ENCODE measurements at regions not wholly inside any gene's neighbourhood (a gene's known extent, or its start where the extent isn't known, plus 50 kb on each side); places are given as distances from the start of the nearest gene placed in this dataset.

DNA sequence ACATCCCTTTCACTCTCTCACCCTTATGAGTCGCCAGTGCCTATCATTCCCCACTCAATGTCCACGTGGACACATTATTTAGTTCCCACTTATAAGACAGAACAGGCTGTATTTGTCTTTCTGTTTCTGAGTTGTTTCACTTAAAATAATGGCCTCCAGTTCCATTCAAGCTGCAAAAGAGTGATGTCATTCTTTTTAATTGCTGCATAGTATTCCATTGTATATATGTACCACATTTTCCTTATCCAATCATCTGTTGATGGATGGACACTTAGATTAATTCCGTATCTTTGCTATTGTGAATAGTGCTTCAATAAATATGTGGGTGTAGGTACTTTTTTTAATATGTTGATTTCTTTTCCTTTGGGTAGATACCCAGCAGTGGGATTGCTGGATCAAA, 79.1 kb downstream of the ZNF365 start:
- DNase-seq, result no peak
- ChIA-PET POLR2A (no interaction called here), CTCF (no interaction called here)
- Histone ChIP-seq H3K4me3 (ENCODE audit: control insufficient read depth in 1 of 7, extremely low read depth in 1 of 7, insufficient read depth in 4 of 7, low read depth in 2 of 7, low read length in 6 of 7) (no peak overlapping the region), H3K36me3 (ENCODE audit: control insufficient read depth in 4 of 4, insufficient read depth in 4 of 4, low read length in 3 of 4) (no peaks in the 10 kb centered on the region), H3K27ac (ENCODE audit: insufficient read depth in 1 of 2, low read depth in 1 of 2, low read length in 2 of 2, poor library complexity in 1 of 2, severe bottlenecking in 2 of 2) (no peak overlapping the region), H3K27me3 (replicated peaks in 2 of 5; ENCODE audit: control insufficient read depth in 4 of 5, insufficient read depth in 5 of 5, low read length in 4 of 5) (peaks cover 0 to 3% (median 0%) of the 10 kb centered on the region in 5 experiments), H3K9me3 (ENCODE audit: control extremely low read depth in 1 of 5, control insufficient read depth in 4 of 5, insufficient read depth in 2 of 5, low read depth in 1 of 5, low read length in 4 of 5) (peaks cover 0 to 2% (median 0%) of the 10 kb centered on the region in 5 experiments), H3K4me1 (ENCODE audit: control extremely low read depth in 1 of 4, control insufficient read depth in 4 of 4, insufficient read depth in 4 of 4, low read length in 3 of 4) (no peaks in the 10 kb centered on the region)
- 100% methylated on average over 2 of the region's 3 CpGs for WGBS (ENCODE audit: insufficient coverage)

DNA sequence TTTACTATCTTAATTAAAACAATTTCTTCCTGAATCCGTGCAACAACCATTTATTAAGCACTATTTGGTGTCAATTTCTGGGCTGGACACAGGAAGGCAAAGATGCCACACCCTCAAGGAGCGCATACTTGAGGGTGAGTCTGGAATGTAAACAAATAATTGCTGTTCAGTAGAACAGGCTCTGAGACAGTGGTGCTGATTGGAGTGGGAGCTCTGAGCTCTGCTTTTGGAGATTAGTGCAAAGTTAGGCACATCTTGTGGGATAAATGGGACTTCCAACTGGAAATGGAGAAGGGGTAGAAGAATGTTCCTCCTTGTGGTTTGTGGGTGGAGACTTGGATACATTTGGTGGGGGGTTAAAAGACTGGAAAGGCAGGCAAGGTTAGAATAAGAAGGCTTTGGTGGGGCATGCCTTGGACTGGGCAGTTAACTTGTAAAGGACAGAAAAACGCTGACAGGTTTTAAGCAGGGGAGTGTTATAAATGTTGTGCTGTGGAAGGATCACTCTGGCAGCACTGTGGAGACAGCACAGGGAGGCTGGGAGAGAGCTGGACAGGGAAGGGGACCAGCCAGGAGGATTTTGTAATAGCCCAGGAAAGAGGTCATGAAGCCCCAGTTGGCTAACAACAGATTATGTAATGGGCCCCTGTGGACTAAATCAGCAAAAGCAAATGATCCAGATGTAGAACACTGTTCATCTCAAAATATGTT, 80.7 kb downstream of the ZNF365 start:
- 100% methylated on average over 2 of the region's 3 CpGs for WGBS (ENCODE audit: insufficient coverage)
- H3K4me1 ChIP-seq (ENCODE audit: control extremely low read depth in 1 of 4, control insufficient read depth in 4 of 4, insufficient read depth in 4 of 4, low read length in 3 of 4), result no peaks in the 10 kb centered on the region
- peaks cover 0 to 2% (median 0%) of the 10 kb centered on the region in 5 experiments for H3K9me3 ChIP-seq (ENCODE audit: control extremely low read depth in 1 of 5, control insufficient read depth in 4 of 5, insufficient read depth in 2 of 5, low read depth in 1 of 5, low read length in 4 of 5)
- ChIA-PET POLR2A (no interaction called here), CTCF (no interaction called here)
- no peak overlapping the region for H3K27ac ChIP-seq (ENCODE audit: insufficient read depth in 1 of 2, low read depth in 1 of 2, low read length in 2 of 2, poor library complexity in 1 of 2, severe bottlenecking in 2 of 2)
- H3K27me3 ChIP-seq (replicated peaks in 2 of 5; ENCODE audit: control insufficient read depth in 4 of 5, insufficient read depth in 5 of 5, low read length in 4 of 5), result peaks cover 0 to 3% (median 0%) of the 10 kb centered on the region in 5 experiments
- no peaks in the 10 kb centered on the region for H3K36me3 ChIP-seq (ENCODE audit: control insufficient read depth in 4 of 4, insufficient read depth in 4 of 4, low read length in 3 of 4)
- no peak overlapping the region for H3K4me3 ChIP-seq (ENCODE audit: control insufficient read depth in 1 of 7, extremely low read depth in 1 of 7, insufficient read depth in 4 of 7, low read depth in 2 of 7, low read length in 6 of 7)
- no peak for DNase-seq

DNA sequence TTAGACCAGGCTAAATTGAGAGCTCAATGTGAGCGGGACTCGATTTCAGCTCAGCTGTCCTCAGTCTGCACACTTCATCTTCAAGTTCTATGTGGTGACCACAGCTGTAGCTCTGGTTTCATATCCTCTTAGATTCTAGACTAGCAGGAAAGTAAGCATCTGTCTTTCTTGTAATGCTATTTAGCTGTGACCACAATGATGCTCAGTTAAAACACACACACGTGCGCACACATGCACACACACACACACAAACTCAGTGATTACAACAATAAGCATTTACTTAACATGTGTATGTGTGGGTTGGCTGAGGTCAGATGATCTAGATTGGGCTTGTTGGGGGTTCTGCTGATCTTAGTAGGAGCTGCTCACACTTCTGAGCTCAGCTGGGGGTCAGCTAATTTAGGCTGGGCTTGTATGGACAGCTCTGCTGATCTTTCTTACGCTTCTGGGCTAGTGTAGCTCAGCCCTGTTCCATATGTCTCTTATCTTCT, 82.5 kb downstream of the ZNF365 start:
- DNase-seq, result peak in 1 of 3 donors; percentile 29

DNA sequence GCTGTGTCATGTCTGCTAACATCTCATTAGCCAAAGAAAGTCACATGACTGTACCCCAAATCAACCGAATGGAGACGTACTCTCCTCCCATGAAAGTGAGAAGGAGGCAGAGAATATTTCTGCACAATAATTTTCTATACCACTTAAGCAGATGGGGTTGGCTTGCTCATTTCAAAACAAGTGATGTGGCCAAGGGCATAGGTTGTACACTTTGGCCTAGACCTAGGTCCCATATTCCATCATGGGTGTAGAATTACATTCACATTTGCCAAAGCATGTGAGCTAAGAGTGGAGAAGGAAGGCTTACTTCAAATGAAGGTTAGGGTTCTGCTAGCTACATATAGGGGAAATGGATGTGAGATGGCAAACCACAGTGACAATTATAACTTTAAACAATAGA, 83.0 kb downstream of the ZNF365 start:
- Histone ChIP-seq H3K27me3 (replicated peaks in 2 of 5; ENCODE audit: control insufficient read depth in 4 of 5, insufficient read depth in 5 of 5, low read length in 4 of 5) (no peaks in the 10 kb centered on the region), H3K9me3 (ENCODE audit: control extremely low read depth in 1 of 5, control insufficient read depth in 4 of 5, insufficient read depth in 2 of 5, low read depth in 1 of 5, low read length in 4 of 5) (peaks cover 0 to 2% (median 0%) of the 10 kb centered on the region in 5 experiments), H3K27ac (ENCODE audit: insufficient read depth in 1 of 2, low read depth in 1 of 2, low read length in 2 of 2, poor library complexity in 1 of 2, severe bottlenecking in 2 of 2) (no peak overlapping the region), H3K4me1 (ENCODE audit: control extremely low read depth in 1 of 4, control insufficient read depth in 4 of 4, insufficient read depth in 4 of 4, low read length in 3 of 4) (no peaks in the 10 kb centered on the region), H3K4me3 (ENCODE audit: control insufficient read depth in 1 of 7, extremely low read depth in 1 of 7, insufficient read depth in 4 of 7, low read depth in 2 of 7, low read length in 6 of 7) (no peak overlapping the region), H3K36me3 (ENCODE audit: control insufficient read depth in 4 of 4, insufficient read depth in 4 of 4, low read length in 3 of 4) (no peaks in the 10 kb centered on the region)
- no peak for DNase-seq
- ChIA-PET POLR2A (no interaction called here), CTCF (no interaction called here)
- no CpG with 5 or more reads among the region's 2 CpGs for WGBS (ENCODE audit: insufficient coverage)

More for the DNA sequence above, 82.5 kb downstream of the ZNF365 start:
- H3K9me3 ChIP-seq (ENCODE audit: control extremely low read depth in 1 of 5, control insufficient read depth in 4 of 5, insufficient read depth in 2 of 5, low read depth in 1 of 5, low read length in 4 of 5), result peaks cover 0 to 2% (median 0%) of the 10 kb centered on the region in 5 experiments
- CTCF ChIA-PET, result no interaction called here
- H3K4me3 ChIP-seq (ENCODE audit: control insufficient read depth in 1 of 7, extremely low read depth in 1 of 7, insufficient read depth in 4 of 7, low read depth in 2 of 7, low read length in 6 of 7), result no peak overlapping the region
- H3K36me3 ChIP-seq (ENCODE audit: control insufficient read depth in 4 of 4, insufficient read depth in 4 of 4, low read length in 3 of 4), result no peaks in the 10 kb centered on the region
- no peaks in the 10 kb centered on the region for H3K4me1 ChIP-seq (ENCODE audit: control extremely low read depth in 1 of 4, control insufficient read depth in 4 of 4, insufficient read depth in 4 of 4, low read length in 3 of 4)
- WGBS (ENCODE audit: insufficient coverage), result 100% methylated on average over 3 of the region's 5 CpGs
- H3K27me3 ChIP-seq (replicated peaks in 2 of 5; ENCODE audit: control insufficient read depth in 4 of 5, insufficient read depth in 5 of 5, low read length in 4 of 5), result no peaks in the 10 kb centered on the region
- no peak overlapping the region for H3K27ac ChIP-seq (ENCODE audit: insufficient read depth in 1 of 2, low read depth in 1 of 2, low read length in 2 of 2, poor library complexity in 1 of 2, severe bottlenecking in 2 of 2)
- POLR2A ChIA-PET, result no interaction called here

DNA sequence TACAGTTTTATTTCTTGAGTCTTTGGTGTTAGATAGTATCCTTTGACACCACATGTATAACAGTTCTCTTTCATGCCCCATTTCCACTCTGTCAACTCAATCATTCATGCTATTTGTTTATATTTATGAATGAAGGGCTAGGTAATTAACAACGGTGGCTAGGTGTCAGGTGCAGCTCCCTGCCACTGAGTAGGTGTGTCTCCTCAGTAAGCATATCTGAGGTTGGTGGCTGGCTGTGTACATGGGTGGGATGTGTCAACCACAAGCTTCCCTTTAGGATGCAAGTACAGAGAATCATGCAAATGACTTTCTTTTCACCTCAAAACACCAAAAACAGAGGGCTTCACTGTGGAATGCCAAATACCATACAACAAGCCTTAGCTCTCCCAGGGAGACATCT, 83.4 kb downstream of the ZNF365 start:
- CTCF ChIA-PET, result no interaction called here
- POLR2A ChIA-PET, result no interaction called here
- no peaks in the 10 kb centered on the region for H3K27me3 ChIP-seq (replicated peaks in 2 of 5; ENCODE audit: control insufficient read depth in 4 of 5, insufficient read depth in 5 of 5, low read length in 4 of 5)
- no peak for DNase-seq
- no CpG with 5 or more reads among the region's 1 CpG for WGBS (ENCODE audit: insufficient coverage)
- H3K27ac ChIP-seq (ENCODE audit: insufficient read depth in 1 of 2, low read depth in 1 of 2, low read length in 2 of 2, poor library complexity in 1 of 2, severe bottlenecking in 2 of 2), result no peak overlapping the region
- no peaks in the 10 kb centered on the region for H3K36me3 ChIP-seq (ENCODE audit: control insufficient read depth in 4 of 4, insufficient read depth in 4 of 4, low read length in 3 of 4)
- H3K4me1 ChIP-seq (ENCODE audit: control extremely low read depth in 1 of 4, control insufficient read depth in 4 of 4, insufficient read depth in 4 of 4, low read length in 3 of 4), result no peaks in the 10 kb centered on the region
- H3K4me3 ChIP-seq (ENCODE audit: control insufficient read depth in 1 of 7, extremely low read depth in 1 of 7, insufficient read depth in 4 of 7, low read depth in 2 of 7, low read length in 6 of 7), result no peak overlapping the region
- peaks cover 0 to 2% (median 0%) of the 10 kb centered on the region in 5 experiments for H3K9me3 ChIP-seq (ENCODE audit: control extremely low read depth in 1 of 5, control insufficient read depth in 4 of 5, insufficient read depth in 2 of 5, low read depth in 1 of 5, low read length in 4 of 5)

DNA sequence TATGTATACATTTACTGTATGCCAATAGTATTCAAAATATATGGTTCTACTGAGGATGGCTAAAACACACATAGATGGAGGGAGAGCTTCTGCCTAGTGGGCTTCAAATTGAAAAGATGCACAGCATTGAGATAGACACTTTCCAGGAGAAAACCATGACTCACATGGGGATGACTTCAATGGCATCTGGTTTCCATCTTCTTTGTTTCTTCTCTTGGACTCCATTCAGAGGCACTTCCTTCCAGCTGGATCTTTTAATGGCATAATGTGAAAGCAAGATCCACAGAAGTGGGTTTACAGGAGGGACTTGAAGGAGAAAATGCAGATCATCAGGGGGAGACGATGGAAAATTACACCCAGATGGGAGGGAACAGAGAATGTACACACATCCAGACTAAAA, 84.9 kb downstream of the ZNF365 start:
- H3K4me3 ChIP-seq (ENCODE audit: control insufficient read depth in 1 of 7, extremely low read depth in 1 of 7, insufficient read depth in 4 of 7, low read depth in 2 of 7, low read length in 6 of 7), result no peak overlapping the region
- no peaks in the 10 kb centered on the region for H3K36me3 ChIP-seq (ENCODE audit: control insufficient read depth in 4 of 4, insufficient read depth in 4 of 4, low read length in 3 of 4)
- no peak overlapping the region for H3K27ac ChIP-seq (ENCODE audit: insufficient read depth in 1 of 2, low read depth in 1 of 2, low read length in 2 of 2, poor library complexity in 1 of 2, severe bottlenecking in 2 of 2)
- WGBS (ENCODE audit: insufficient coverage), result no CpG with 5 or more reads among the region's 1 CpG
- ChIA-PET POLR2A (no interaction called here), CTCF (interaction anchor here (1.1 kb wide), 1 partner anchor 22 kb away, joined by 3 read pairs; no protein-coding TSS in a partner anchor)
- H3K9me3 ChIP-seq (ENCODE audit: control extremely low read depth in 1 of 5, control insufficient read depth in 4 of 5, insufficient read depth in 2 of 5, low read depth in 1 of 5, low read length in 4 of 5), result peaks cover 0 to 2% (median 0%) of the 10 kb centered on the region in 5 experiments
- no peaks in the 10 kb centered on the region for H3K4me1 ChIP-seq (ENCODE audit: control extremely low read depth in 1 of 4, control insufficient read depth in 4 of 4, insufficient read depth in 4 of 4, low read length in 3 of 4)
- DNase-seq, result no peak
- H3K27me3 ChIP-seq (replicated peaks in 2 of 5; ENCODE audit: control insufficient read depth in 4 of 5, insufficient read depth in 5 of 5, low read length in 4 of 5), result no peaks in the 10 kb centered on the region

DNA sequence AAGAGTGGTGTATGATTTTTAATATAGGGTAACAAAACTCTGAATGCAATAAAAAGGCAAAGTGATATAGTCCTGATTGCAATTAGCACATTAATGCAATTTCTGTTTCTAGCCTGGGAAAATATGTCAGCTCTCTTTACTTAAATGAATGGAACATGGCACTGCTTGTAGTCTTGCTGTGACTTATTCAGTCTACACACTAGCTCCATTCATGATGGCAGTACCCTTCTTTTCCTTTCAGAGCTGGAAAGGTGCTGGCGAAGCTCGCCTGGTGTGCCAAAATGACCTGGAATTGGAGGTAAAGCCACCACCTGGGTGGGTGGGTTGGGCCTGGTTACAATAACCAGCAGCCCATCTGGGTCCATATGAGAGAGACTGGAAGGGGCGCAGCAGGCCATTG, 85.3 kb downstream of the ZNF365 start:
- H3K36me3 ChIP-seq (ENCODE audit: control insufficient read depth in 4 of 4, insufficient read depth in 4 of 4, low read length in 3 of 4), result no peaks in the 10 kb centered on the region
- no peak overlapping the region for H3K27ac ChIP-seq (ENCODE audit: insufficient read depth in 1 of 2, low read depth in 1 of 2, low read length in 2 of 2, poor library complexity in 1 of 2, severe bottlenecking in 2 of 2)
- POLR2A ChIA-PET, result no interaction called here
- CTCF ChIA-PET, result interaction anchor here (1.1 kb wide), 1 partner anchor 22 kb away, joined by 3 read pairs; no protein-coding TSS in a partner anchor
- H3K27me3 ChIP-seq (replicated peaks in 2 of 5; ENCODE audit: control insufficient read depth in 4 of 5, insufficient read depth in 5 of 5, low read length in 4 of 5), result no peaks in the 10 kb centered on the region
- DNase-seq, result no peak
- H3K4me3 ChIP-seq (ENCODE audit: control insufficient read depth in 1 of 7, extremely low read depth in 1 of 7, insufficient read depth in 4 of 7, low read depth in 2 of 7, low read length in 6 of 7), result no peak overlapping the region
- H3K9me3 ChIP-seq (ENCODE audit: control extremely low read depth in 1 of 5, control insufficient read depth in 4 of 5, insufficient read depth in 2 of 5, low read depth in 1 of 5, low read length in 4 of 5), result peaks cover 0 to 2% (median 0%) of the 10 kb centered on the region in 5 experiments
- no CpG with 5 or more reads among the region's 3 CpGs for WGBS (ENCODE audit: insufficient coverage)
- no peaks in the 10 kb centered on the region for H3K4me1 ChIP-seq (ENCODE audit: control extremely low read depth in 1 of 4, control insufficient read depth in 4 of 4, insufficient read depth in 4 of 4, low read length in 3 of 4)

All from common myeloid progenitor, CD34-positive (primary cell).